ENCODE measurements at regions not wholly inside any gene's neighbourhood (a gene's known extent, or its start where the extent isn't known, plus 50 kb on each side); places are given as distances from the start of the nearest gene placed in this dataset.
"Not testable (repeated sequence)": the region's sequence is repeated elsewhere in the genome, so short reads cannot be mapped to it uniquely, and the experiment has no call there.

DNA sequence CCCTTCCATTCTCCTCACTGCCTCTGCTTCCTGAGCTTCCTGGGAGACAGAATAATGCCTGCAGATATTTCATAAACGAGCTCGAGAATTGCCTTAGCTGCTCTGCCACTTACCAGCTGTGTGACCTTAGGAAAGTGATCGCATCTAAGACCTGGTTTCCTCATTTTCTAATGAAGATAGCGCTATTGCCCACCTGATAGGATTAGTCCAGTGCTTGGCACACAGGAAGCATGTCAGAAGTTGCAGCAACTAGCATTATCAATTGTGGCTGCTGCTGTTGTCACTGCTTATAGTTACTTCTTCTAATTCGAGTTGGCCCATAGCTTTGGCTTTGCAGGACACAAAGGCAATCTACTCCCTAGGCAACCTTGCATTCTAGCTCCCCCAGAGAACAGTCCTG is 305.5 kb upstream of the SGK1 start:
- no peaks in the 10 kb centered on the region for H3K36me3 Mint-ChIP-seq
- peaks cover 1% of the 10 kb centered on the region for H3K27me3 Mint-ChIP-seq
- ATAC-seq (ENCODE audit: low read depth) (no peak), DNase-seq (ENCODE audit: low spot score in 2 of 2) (no peak)
- H3K9me3 Mint-ChIP-seq: no peaks in the 10 kb centered on the region
- H3K4me1 Mint-ChIP-seq: peaks cover 8% of the 10 kb centered on the region
- no peak overlapping the region for H3K27ac Mint-ChIP-seq
- no peak overlapping the region for H3K4me3 Mint-ChIP-seq

DNA sequence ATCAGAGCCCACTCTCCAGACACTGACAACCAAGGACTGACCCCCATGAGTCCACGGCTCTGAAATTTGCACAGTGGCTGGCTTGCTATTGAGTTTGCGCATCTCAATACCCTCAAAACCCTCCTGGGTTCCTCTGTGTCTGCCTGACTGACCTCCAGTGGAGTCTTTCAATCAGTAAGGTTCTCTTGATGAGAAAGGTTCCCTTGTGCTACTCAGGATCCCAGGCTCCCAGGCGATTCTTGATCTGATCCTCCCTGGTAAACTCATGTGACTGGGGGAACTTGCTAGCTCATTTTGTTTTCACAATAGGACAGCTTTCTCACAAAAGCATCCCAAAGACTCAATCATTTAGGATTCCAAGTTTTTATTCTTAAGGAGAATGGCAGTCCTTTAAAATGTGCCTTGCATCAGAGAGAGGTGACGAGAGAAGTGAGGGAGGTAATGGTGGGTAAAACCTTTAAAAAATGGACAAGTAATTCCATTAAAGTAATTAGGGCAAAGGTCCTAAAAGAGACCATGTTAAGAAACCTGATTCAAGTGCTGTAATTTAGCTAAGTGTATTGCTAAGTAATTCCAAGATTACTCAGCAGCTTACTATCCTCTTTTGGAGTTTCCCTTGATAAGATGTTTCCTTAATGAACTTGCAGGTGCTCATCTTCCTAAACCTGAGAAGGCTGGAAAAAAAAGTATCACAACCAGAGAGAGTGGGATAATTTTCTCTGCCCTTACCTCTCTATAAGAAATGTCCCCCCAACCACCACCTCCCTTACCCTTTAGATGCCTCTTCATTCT is 304.7 kb upstream of the SGK1 start:
- peaks cover 8% of the 10 kb centered on the region for H3K4me1 Mint-ChIP-seq
- no peaks in the 10 kb centered on the region for H3K36me3 Mint-ChIP-seq
- no peak overlapping the region for H3K4me3 Mint-ChIP-seq
- ATAC-seq (ENCODE audit: low read depth) (no peak), DNase-seq (ENCODE audit: low spot score in 2 of 2) (no peak)
- no peaks in the 10 kb centered on the region for H3K9me3 Mint-ChIP-seq
- no peak overlapping the region for H3K27ac Mint-ChIP-seq
- peaks cover 1% of the 10 kb centered on the region for H3K27me3 Mint-ChIP-seq

DNA sequence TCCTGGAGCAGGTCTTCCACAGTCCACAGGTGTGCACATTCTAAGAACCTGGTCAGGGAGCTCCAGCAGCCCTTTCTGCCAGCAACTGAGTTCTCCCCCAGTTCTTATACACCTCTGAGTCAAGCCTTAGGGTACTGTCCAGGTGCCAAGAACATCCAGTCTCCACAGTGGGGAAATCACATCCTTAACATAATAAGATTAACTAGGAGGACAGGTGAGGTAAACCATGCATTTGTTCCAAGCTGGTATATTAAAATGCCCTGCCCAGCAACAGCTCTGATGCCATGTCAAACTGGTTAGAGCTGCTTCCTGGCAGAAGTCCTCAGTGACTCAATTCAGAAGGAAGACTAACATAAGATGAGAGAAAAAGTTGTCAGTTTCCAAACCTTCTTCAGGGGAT is 303.9 kb upstream of the SGK1 start:
- no peaks in the 10 kb centered on the region for H3K36me3 Mint-ChIP-seq
- no peak overlapping the region for H3K27ac Mint-ChIP-seq
- H3K9me3 Mint-ChIP-seq: no peaks in the 10 kb centered on the region
- peaks cover 1% of the 10 kb centered on the region for H3K27me3 Mint-ChIP-seq
- ATAC-seq (ENCODE audit: low read depth): no peak
- DNase-seq (ENCODE audit: low spot score in 2 of 2): no peak
- H3K4me1 Mint-ChIP-seq: peaks cover 8% of the 10 kb centered on the region
- no peak overlapping the region for H3K4me3 Mint-ChIP-seq

DNA sequence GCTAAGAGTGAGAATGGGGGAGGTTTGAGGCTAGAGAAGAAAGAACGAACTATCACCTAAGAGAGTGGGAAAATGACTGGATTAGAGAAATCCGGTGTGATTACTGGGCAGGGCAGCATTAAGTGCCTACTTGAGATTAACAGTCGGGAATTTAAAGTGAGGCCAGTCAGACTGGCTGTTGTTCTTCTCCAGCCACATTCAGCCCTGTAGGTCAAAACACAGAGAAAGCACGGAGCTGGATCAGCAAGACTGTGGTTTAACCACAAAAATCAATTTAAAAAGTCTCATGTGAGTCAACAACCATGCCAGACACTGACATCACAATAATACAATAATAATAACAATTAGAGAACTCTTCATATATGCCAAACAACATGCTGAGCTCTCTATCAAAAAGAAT is 301.9 kb upstream of the SGK1 start:
- ATAC-seq (ENCODE audit: low read depth) (no peak), DNase-seq (ENCODE audit: low spot score in 2 of 2) (no peak)
- Mint-ChIP-seq H3K27ac (no peak overlapping the region), H3K36me3 (no peaks in the 10 kb centered on the region), H3K4me3 (no peak overlapping the region), H3K9me3 (no peaks in the 10 kb centered on the region), H3K27me3 (peaks cover 1% of the 10 kb centered on the region), H3K4me1 (peaks cover 8% of the 10 kb centered on the region)

DNA sequence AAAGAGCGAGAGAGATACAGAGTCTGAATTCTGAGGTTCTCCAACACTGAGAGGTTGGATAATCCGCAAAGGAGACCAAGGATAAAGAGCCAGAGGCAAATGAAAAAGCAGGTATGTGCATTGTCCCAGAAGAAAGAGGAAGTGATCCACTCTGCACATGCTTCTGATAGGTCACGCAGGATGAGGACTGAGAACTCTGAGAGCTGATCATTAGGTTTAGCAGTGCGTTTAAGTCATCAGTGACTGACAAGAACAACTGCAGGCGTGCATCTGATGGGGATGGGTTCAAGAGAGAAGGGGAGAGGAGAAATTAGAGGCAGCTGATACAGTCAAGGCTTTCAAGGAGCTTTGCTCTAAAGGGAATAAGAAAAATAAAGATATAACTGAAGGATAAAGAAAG is 301.2 kb upstream of the SGK1 start:
- H3K4me3 Mint-ChIP-seq: no peak overlapping the region
- ATAC-seq (ENCODE audit: low read depth): peak; percentile 97

DNA sequence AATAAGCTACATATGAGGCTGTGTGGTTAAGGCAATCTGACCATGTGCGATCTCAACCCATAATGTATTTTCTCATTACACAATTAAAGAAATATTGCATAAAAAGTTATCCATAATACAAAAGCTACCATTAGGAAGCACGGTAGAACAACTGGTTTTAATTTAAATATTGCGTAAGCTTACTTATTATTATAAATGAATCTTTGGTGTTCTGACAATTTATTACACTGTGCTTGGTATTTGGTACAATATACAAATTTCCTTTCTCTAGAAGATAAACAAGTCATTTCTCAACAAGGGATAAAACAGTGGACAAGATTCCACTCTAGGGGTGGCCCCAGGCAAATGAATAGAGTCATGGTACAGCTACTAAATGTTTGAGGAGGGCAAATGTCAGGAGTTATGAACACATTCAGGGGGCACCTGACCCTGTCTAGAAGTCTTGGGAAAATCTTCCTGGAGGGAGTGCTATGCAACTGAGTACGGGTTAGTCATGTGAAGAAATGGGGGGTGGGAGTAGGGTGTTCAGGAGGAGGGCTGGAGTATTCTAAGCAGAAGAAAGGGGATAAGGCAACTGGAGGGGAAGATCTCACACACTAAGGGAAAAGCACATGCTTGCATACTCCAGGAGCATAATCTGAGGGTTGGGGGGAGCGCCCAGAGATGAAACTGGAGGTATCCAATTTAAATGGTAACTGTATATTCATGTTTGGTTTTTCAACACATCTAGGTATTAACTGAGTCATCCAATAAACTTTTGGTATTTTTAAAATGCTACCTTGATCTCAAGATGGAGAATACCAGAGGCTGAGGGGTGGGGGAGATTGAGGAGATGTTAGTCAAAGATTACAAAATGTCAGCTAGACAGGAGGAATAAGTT is 296.9 kb upstream of the SGK1 start:
- Mint-ChIP-seq H3K4me3 (no peak overlapping the region), H3K27ac (no peak overlapping the region), H3K27me3 (peaks cover 1% of the 10 kb centered on the region), H3K4me1 (peaks cover 8% of the 10 kb centered on the region), H3K36me3 (no peaks in the 10 kb centered on the region), H3K9me3 (no peaks in the 10 kb centered on the region)
- ATAC-seq (ENCODE audit: low read depth) (no peak), DNase-seq (ENCODE audit: low spot score in 2 of 2) (no peak)

More for the DNA sequence above, 301.2 kb upstream of the SGK1 start:
- Mint-ChIP-seq H3K27me3 (peaks cover 1% of the 10 kb centered on the region), H3K9me3 (no peaks in the 10 kb centered on the region), H3K36me3 (no peaks in the 10 kb centered on the region), H3K4me1 (peaks cover 8% of the 10 kb centered on the region), H3K27ac (no peak overlapping the region)
- peak in 1 of 2 donors; percentile 11 for DNase-seq (ENCODE audit: low spot score in 2 of 2)

DNA sequence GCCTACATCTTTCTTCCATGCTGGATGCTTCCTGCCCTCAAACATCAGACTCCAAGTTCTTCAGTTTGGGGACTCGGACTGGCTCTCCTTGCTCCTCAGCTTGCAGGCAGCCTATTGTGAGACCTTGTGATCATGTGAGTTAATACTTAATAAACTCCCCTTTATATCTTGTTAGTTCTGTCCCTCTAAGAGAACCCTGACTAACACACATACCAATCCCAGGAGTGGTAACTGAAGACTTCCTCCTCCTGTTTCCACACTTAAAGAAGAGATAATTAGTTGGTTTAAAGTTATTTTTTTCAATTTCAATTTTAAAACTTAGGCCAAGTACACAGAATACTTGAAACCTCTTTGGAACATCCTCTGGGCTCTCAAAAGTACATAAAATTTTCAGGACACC is 294.2 kb upstream of the SGK1 start:
- not testable (repeated sequence) for H3K36me3 Mint-ChIP-seq; ATAC-seq (ENCODE audit: low read depth); H3K27me3 Mint-ChIP-seq; DNase-seq (ENCODE audit: low spot score in 2 of 2); H3K27ac Mint-ChIP-seq; H3K9me3 Mint-ChIP-seq; H3K4me1 Mint-ChIP-seq; H3K4me3 Mint-ChIP-seq

DNA sequence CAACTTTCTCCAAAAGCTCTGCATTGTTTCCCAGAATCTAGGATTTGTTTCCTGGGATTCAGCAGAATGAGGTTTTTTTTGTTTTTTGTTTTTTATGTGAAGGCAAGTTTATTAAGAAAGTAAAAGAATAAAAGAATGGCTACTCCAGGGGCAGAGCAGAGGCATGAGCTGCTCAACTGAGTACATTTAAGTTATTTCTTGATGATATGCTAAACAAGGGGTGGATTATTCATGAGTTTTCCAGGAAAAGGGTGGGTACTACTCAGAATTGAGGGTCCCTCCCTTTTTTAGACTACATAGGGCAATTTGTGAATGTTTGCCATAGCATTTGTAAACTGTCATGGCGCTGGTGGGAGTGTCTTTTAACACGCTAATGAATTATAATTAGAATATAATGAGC is 292.5 kb upstream of the SGK1 start:
- no peak for DNase-seq (ENCODE audit: low spot score in 2 of 2)
- no peak overlapping the region for H3K4me3 Mint-ChIP-seq
- H3K36me3 Mint-ChIP-seq: no peaks in the 10 kb centered on the region
- H3K9me3 Mint-ChIP-seq: no peaks in the 10 kb centered on the region
- H3K4me1 Mint-ChIP-seq: no peaks in the 10 kb centered on the region
- H3K27ac Mint-ChIP-seq: no peak overlapping the region
- no peak for ATAC-seq (ENCODE audit: low read depth)
- H3K27me3 Mint-ChIP-seq: no peaks in the 10 kb centered on the region

DNA sequence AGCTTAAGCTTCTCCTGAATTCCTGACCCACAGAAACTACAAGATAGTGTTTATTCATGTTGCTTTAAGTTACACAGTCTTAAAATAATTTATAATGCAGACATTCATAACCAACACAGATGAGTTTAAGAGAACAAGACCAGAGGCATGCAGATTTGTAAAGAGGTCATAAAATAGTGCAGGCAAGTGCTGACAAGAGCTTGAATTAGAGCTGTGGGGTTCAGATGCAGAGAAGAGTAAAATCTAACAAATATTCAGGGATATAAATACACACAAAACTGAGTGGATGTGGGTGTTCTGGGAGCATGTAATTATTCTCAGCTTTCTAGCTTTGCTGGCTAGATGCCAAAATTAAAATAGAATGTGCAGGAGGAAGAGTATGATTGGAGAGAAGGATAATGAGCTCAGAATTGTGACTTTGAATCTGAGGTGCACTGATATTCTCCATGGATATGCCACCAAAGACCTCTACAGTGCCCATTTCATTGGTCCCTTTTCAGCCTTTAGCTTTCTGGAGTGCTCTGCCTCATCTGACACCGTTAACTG is 291.9 kb upstream of the SGK1 start:
- H3K27me3 Mint-ChIP-seq: no peaks in the 10 kb centered on the region
- no peaks in the 10 kb centered on the region for H3K36me3 Mint-ChIP-seq
- no peak overlapping the region for H3K27ac Mint-ChIP-seq
- DNase-seq (ENCODE audit: low spot score in 2 of 2): no peak
- ATAC-seq (ENCODE audit: low read depth): no peak
- no peaks in the 10 kb centered on the region for H3K4me1 Mint-ChIP-seq
- no peak overlapping the region for H3K4me3 Mint-ChIP-seq
- H3K9me3 Mint-ChIP-seq: no peaks in the 10 kb centered on the region

DNA sequence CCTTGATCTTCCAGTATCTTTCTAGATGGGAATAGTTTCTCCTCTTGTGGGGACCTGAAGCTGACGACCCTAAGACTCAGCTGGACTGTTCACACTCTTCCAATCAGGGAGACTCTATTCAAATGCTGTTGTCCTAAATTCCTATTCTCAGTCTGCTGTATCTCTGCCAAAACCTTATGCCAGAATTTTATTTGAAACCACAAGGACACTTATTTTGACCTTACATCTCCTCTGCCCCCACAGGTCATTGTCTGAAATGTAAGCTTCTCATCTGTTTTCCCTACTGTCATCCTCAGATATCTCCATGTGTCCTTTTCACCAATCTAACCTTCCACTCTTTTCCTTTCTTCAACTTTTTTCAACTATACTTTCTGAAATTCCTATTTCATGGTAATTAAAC is 289.5 kb upstream of the SGK1 start:
- Mint-ChIP-seq H3K27ac (no peak overlapping the region), H3K4me3 (no peak overlapping the region), H3K9me3 (no peaks in the 10 kb centered on the region), H3K4me1 (no peaks in the 10 kb centered on the region), H3K36me3 (no peaks in the 10 kb centered on the region), H3K27me3 (peaks cover 2% of the 10 kb centered on the region)
- ATAC-seq (ENCODE audit: low read depth): no peak
- DNase-seq (ENCODE audit: low spot score in 2 of 2): no peak

DNA sequence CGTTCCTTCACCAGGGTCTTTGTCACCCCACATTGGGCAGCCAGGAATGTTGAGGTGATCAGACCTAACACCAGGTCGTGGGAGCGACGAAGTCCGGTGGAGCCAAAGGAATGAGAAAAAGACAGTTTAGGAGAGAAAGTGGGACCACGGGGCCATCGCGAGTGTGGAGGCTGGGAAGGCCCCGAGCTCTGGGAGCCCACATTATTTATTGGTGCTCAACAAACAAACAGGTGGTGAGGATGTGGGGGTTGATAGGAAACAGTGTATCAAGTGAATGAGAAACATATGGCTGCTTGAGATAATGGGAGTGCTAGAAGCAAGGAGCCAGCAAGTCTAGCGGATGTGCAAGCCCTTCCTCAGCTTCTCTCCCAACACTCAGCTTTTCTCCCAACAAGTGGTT is 287.1 kb upstream of the SGK1 start:
- Mint-ChIP-seq H3K27ac (no peak overlapping the region), H3K27me3 (peaks cover 2% of the 10 kb centered on the region), H3K36me3 (peaks cover 1% of the 10 kb centered on the region), H3K4me1 (no peaks in the 10 kb centered on the region), H3K4me3 (no peak overlapping the region), H3K9me3 (peaks cover 6% of the 10 kb centered on the region)
- no peak for ATAC-seq (ENCODE audit: low read depth)
- no peak for DNase-seq (ENCODE audit: low spot score in 2 of 2)

DNA sequence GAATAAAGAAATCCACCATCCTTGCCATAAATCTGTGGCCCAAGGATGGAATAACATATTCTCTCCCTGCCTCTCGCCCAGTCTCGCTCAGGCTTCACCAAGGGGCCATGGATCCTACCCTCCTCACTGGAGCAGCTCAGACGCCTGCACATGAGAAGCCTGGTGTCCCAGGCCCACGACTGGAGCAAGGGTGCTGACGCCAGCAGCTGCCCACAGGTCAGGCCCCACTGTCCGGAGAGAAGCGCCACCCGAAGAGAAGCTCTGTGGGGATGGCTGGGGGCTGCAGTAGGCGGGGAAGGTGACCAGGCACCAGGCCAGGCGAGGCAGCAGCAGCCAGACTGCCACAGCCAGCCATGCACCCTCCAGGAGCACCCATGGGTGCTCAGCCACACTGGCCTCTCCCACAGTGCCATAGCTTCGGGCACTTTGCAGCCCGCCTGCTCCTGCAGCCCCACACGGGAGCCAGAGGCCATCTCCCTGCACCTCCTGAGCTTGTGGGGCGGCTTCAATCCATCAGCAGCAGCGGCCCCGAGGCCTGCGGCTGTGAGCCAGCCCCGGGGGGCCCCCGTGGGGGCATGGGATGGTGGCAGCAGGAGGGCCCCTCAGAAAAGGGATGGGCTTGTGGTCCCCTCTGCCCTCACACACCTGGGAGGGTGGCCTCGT is 286.2 kb upstream of the SGK1 start:
- peaks cover 2% of the 10 kb centered on the region for H3K27me3 Mint-ChIP-seq
- ATAC-seq (ENCODE audit: low read depth): no peak
- no peak overlapping the region for H3K27ac Mint-ChIP-seq
- H3K9me3 Mint-ChIP-seq: peaks cover 6% of the 10 kb centered on the region
- no peak for DNase-seq (ENCODE audit: low spot score in 2 of 2)
- no peak overlapping the region for H3K4me3 Mint-ChIP-seq
- H3K36me3 Mint-ChIP-seq: peaks cover 1% of the 10 kb centered on the region
- H3K4me1 Mint-ChIP-seq: no peaks in the 10 kb centered on the region

DNA sequence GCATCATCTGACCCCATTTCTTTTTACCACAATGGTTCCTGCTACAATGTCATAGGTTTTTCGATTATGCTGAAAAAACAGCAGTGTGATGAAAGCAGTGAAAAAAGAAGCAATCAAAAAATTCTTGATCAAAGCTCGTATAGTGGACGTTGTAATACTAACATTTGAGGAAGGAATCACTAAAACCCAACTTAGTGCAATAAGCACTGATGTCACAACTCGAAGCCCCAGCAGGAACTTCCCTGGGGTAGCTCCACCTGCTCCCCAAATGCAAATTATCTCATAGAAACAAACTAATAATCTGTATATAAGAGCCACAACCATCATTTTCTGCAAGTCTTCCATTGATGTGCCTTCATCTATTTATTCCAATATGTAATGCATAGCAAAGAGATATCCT is 285.6 kb upstream of the SGK1 start:
- ATAC-seq (ENCODE audit: low read depth): no peak
- DNase-seq (ENCODE audit: low spot score in 2 of 2): no peak
- Mint-ChIP-seq H3K27ac (no peak overlapping the region), H3K4me3 (no peak overlapping the region), H3K27me3 (peaks cover 2% of the 10 kb centered on the region), H3K36me3 (peaks cover 1% of the 10 kb centered on the region), H3K9me3 (peaks cover 6% of the 10 kb centered on the region), H3K4me1 (no peaks in the 10 kb centered on the region)

DNA sequence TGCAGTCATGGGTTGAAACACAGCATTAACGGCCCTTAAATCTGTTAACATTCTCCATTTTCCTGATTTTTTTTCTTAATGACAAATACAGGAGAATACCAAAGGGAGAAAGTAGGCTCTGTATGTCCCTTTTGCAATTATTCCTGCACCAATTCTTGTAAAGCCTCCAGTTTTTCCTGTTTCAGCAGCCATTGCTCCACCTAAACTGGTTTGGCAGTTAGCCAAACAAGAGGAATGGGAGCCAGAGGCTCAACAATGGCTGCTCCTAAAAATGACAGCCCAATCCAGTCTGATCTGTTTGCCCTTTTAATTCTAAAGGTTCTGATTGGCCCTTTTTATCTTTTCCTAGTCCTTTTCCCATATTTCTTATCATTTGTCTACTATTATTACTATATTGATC is 284.2 kb upstream of the SGK1 start:
- Mint-ChIP-seq H3K27me3 (peaks cover 2% of the 10 kb centered on the region), H3K27ac (no peak overlapping the region), H3K4me1 (no peaks in the 10 kb centered on the region)

More for the DNA sequence above, 284.2 kb upstream of the SGK1 start:
- H3K9me3 Mint-ChIP-seq: peaks cover 6% of the 10 kb centered on the region
- no peak for ATAC-seq (ENCODE audit: low read depth)
- no peak overlapping the region for H3K4me3 Mint-ChIP-seq
- H3K36me3 Mint-ChIP-seq: peaks cover 1% of the 10 kb centered on the region
- DNase-seq (ENCODE audit: low spot score in 2 of 2): no peak

Data from memory B cell (primary cell).